Endothelial cell of hepatic sinusoid (primary cell): ENCODE measurements at regions not wholly inside any gene's neighbourhood (a gene's known extent, or its start where the extent isn't known, plus 50 kb on each side); places are given as distances from the start of the nearest gene placed in this dataset.

Experiments used
- in situ Hi-C: cut with HindIII; loops from 2 replicates; pipeline ENCODE4 v1.10.0; 2017; ENCODE audit warnings: low sequenced_read_pairs

- in situ Hi-C loops = no loop called here
These were observed 66.6 kb upstream of the SPATA31E1 start for GRCh38 chr9:87816036-87816435.

GRCh38 chr9:87818308-87818707, 64.4 kb upstream of the SPATA31E1 start:
- in situ Hi-C loops = no loop called here

GRCh38 chr9:87824216-87824875, 58.3 kb upstream of the SPATA31E1 start:
- in situ Hi-C loops = no loop called here

- in situ Hi-C loops = no loop called here
These were observed 57.8 kb upstream of the SPATA31E1 start for GRCh38 chr9:87824886-87825285.

GRCh38 chr9:87826331-87826730, 56.3 kb upstream of the SPATA31E1 start:
- in situ Hi-C loops = no loop called here

- in situ Hi-C loops = no loop called here
These were observed 55.3 kb upstream of the SPATA31E1 start for GRCh38 chr9:87827341-87827740.

GRCh38 chr9:87829756-87830155, 52.9 kb upstream of the SPATA31E1 start:
- in situ Hi-C loops = no loop called here

- in situ Hi-C loops = no loop called here
These were observed 52.2 kb upstream of the SPATA31E1 start for GRCh38 chr9:87830446-87830845.

GRCh38 chr9:87831159-87831558, 51.5 kb upstream of the SPATA31E1 start:
- in situ Hi-C loops = no loop called here
